HuH-7.5 (cell line): ENCODE measurements at regions not wholly inside any gene's neighbourhood (a gene's known extent, or its start where the extent isn't known, plus 50 kb on each side); places are given as distances from the start of the nearest gene placed in this dataset.

Source experiments
- DNase-seq: peaks from one replicate; pipeline ENCODE4 v3.0.0; 2011; ENCODE audit warnings: low spot score

- no peak for DNase-seq
Observed at GRCh38 chr21:41671859-41672542, 94.9 kb downstream of the RIPK4 start.

GRCh38 chr21:41671212-41671762 lies 95.6 kb downstream of the RIPK4 start:
- DNase-seq = no peak

GRCh38 chr21:41670056-41670805 lies 96.6 kb downstream of the RIPK4 start:
- DNase-seq = no peak

GRCh38 chr21:41669533-41669830 lies 97.4 kb downstream of the RIPK4 start:
- DNase-seq = no peak

GRCh38 chr21:41668686-41669532 lies 97.9 kb downstream of the RIPK4 start:
- no peak for DNase-seq

GRCh38 chr21:41668051-41668541 lies 98.8 kb downstream of the RIPK4 start:
- DNase-seq = no peak

GRCh38 chr21:41667136-41667535 lies 99.7 kb downstream of the RIPK4 start:
- DNase-seq = no peak

GRCh38 chr21:41666641-41667081 lies 100.2 kb downstream of the RIPK4 start:
- no peak for DNase-seq

- DNase-seq = no peak
Observed at GRCh38 chr21:41665766-41666595, 100.9 kb downstream of the RIPK4 start.

GRCh38 chr21:41664881-41665765 lies 101.7 kb downstream of the RIPK4 start:
- no peak for DNase-seq

GRCh38 chr21:41663805-41664788 lies 102.8 kb downstream of the RIPK4 start:
- DNase-seq = peak; percentile 61

GRCh38 chr21:41662761-41663160 lies 104.1 kb downstream of the RIPK4 start:
- DNase-seq = no peak

- no peak for DNase-seq
Observed at GRCh38 chr21:41662161-41662560, 104.7 kb downstream of the RIPK4 start.

GRCh38 chr21:41660748-41661147 lies 106.1 kb downstream of the RIPK4 start:
- DNase-seq = no peak

- no peak for DNase-seq
Observed at GRCh38 chr21:41659791-41660560, 106.9 kb downstream of the RIPK4 start.

GRCh38 chr21:41656946-41657525 lies 109.8 kb downstream of the RIPK4 start:
- no peak for DNase-seq

GRCh38 chr21:41655259-41655658 lies 111.6 kb downstream of the RIPK4 start:
- no peak for DNase-seq

GRCh38 chr21:41653954-41654491 lies 112.8 kb downstream of the RIPK4 start:
- DNase-seq = no peak
